Thyroid gland (tissue), 4 donors: ENCODE measurements at regions not wholly inside any gene's neighbourhood (a gene's known extent, or its start where the extent isn't known, plus 50 kb on each side); places are given as distances from the start of the nearest gene placed in this dataset.
"Not testable (repeated sequence)": the region's sequence is repeated elsewhere in the genome, so short reads cannot be mapped to it uniquely, and the experiment has no call there.

Source experiments
- DNase-seq, 2 donors: peaks; one replicate each; pipeline ENCODE4 v3.0.0-alpha.2; 2019
- H3K27ac ChIP-seq, 3 donors: fragments of 200-600 bp; sonication (generic); 1 replicate in 2 of 3; 2 replicates in 1 of 3; pipeline ENCODE4 v1.5.1; 2016 to 2019; ENCODE audit warnings: mild to moderate bottlenecking in 1 of 3, moderate library complexity in 1 of 3
- H3K27me3 ChIP-seq: fragments of 200-600 bp; sonication (generic); one replicate; pipeline ENCODE4 v1.5.1; 2019
- H3K36me3 ChIP-seq, 2 donors: fragments of 200-600 bp; sonication (generic); one replicate each; pipeline ENCODE4 v1.5.1; 2016 to 2019
- H3K4me1 ChIP-seq, 2 donors: fragments of 200-600 bp; sonication (generic); one replicate each; pipeline ENCODE4 v1.5.1; 2017 to 2019
- H3K4me3 ChIP-seq, 3 donors: fragments of 200-600 bp; sonication (generic); replicated peaks in 1 of 3; 1 replicate in 2 of 3; 2 replicates in 1 of 3; pipeline ENCODE4 v1.5.1; 2016; ENCODE audit warnings: mild to moderate bottlenecking in 1 of 3
- H3K9me3 ChIP-seq: fragments of 200-600 bp; sonication (generic); one replicate; pipeline ENCODE4 v1.5.1; 2017
- CTCF ChIP-seq, 6 experiments: fragments of 200-600 bp in 3 of 6; fragments of 450-650 bp in 3 of 6; sonication (generic) in 3 of 6; IDR thresholded peaks; one replicate each; pipeline ENCODE4 v1.5.1; 2016 to 2019; ENCODE audit warnings: antibody characterized with exemption in 6 of 6, mild to moderate bottlenecking in 2 of 6, inconsistent platforms in 1 of 6, moderate library complexity in 1 of 6
- POLR2A ChIP-seq, 2 donors: fragments of 450-650 bp; IDR thresholded peaks; one replicate each; pipeline ENCODE4 v1.6.1; 2017; ENCODE audit warnings: antibody characterized with exemption in 2 of 2, mild to moderate bottlenecking in 2 of 2, moderate library complexity in 1 of 2
- WGBS, 2 donors: methylation state at CpG; one replicate each; pipeline ENCODE4 v1.1.5; 2017; 5-methylcytosine and 5-hydroxymethylcytosine counted together
- intact Hi-C: fragments of 100-400 bp; cut with DNase I; formaldehyde crosslinking; loops from one replicate; pipeline ENCODE4 v1.15.1; 2023

- no peaks in the 10 kb centered on the region for H3K27me3 ChIP-seq
- DNase-seq, result no peak
- no peaks in the 10 kb centered on the region for H3K36me3 ChIP-seq
- 74 to 94% methylated on average over 3 of the region's 3 CpGs for WGBS, 2 donors
- no peaks in the 10 kb centered on the region for H3K9me3 ChIP-seq
- no peak for TF ChIP-seq POLR2A (IDR thresholded peaks at IDR 0.05)
- TF ChIP-seq CTCF (IDR thresholded peaks at IDR 0.05), result no peak
- intact Hi-C loops, result no loop called here
- H3K27ac ChIP-seq, result no peak overlapping the region
- no peaks in the 10 kb centered on the region for H3K4me1 ChIP-seq
- no peak overlapping the region for H3K4me3 ChIP-seq
These were observed 87.9 kb upstream of the MSTN start for GRCh38 chr2:190150413-190150812.

GRCh38 chr2:190149908-190150307 is 87.4 kb upstream of the MSTN start:
- Histone ChIP-seq H3K36me3 (no peaks in the 10 kb centered on the region), H3K27me3 (no peaks in the 10 kb centered on the region), H3K4me3 (no peak overlapping the region), H3K27ac (no peak overlapping the region), H3K4me1 (no peaks in the 10 kb centered on the region), H3K9me3 (no peaks in the 10 kb centered on the region)
- WGBS, 2 donors, result 62 to 74% methylated on average over 6 of the region's 6 CpGs
- TF ChIP-seq CTCF (IDR thresholded peaks at IDR 0.05) (no peak), POLR2A (IDR thresholded peaks at IDR 0.05) (no peak)
- intact Hi-C loops, result no loop called here
- no peak for DNase-seq

GRCh38 chr2:190149200-190149599 is 86.7 kb upstream of the MSTN start:
- H3K4me3 ChIP-seq, result no peak overlapping the region
- H3K9me3 ChIP-seq, result no peaks in the 10 kb centered on the region
- TF ChIP-seq CTCF (IDR thresholded peaks at IDR 0.05) (no peak), POLR2A (IDR thresholded peaks at IDR 0.05) (no peak)
- no peak overlapping the region for H3K27ac ChIP-seq
- intact Hi-C loops, result no loop called here
- no peak for DNase-seq
- no peaks in the 10 kb centered on the region for H3K4me1 ChIP-seq
- 93% methylated on average over 4 of the region's 4 CpGs for WGBS, 2 donors
- no peaks in the 10 kb centered on the region for H3K27me3 ChIP-seq
- H3K36me3 ChIP-seq, result no peaks in the 10 kb centered on the region

- H3K9me3 ChIP-seq, H3K36me3 ChIP-seq, H3K4me1 ChIP-seq, DNase-seq, H3K27me3 ChIP-seq, intact Hi-C loops, H3K27ac ChIP-seq, H3K4me3 ChIP-seq: not testable (repeated sequence)
- WGBS, 2 donors, result 93 to 95% methylated on average over 5 of the region's 5 CpGs
These were observed 83.6 kb upstream of the MSTN start for GRCh38 chr2:190146109-190146508.

GRCh38 chr2:190140474-190140873 is 77.9 kb upstream of the MSTN start:
- H3K27ac ChIP-seq, H3K36me3 ChIP-seq, H3K9me3 ChIP-seq, DNase-seq, H3K4me3 ChIP-seq, H3K4me1 ChIP-seq, intact Hi-C loops, H3K27me3 ChIP-seq: not testable (repeated sequence)
- WGBS, 2 donors, result 100% methylated on average over 2 of the region's 2 CpGs

GRCh38 chr2:190139371-190139770 is 76.8 kb upstream of the MSTN start:
- no peak for TF ChIP-seq CTCF (IDR thresholded peaks at IDR 0.05)
- TF ChIP-seq POLR2A (IDR thresholded peaks at IDR 0.05), result no peak
- H3K27me3 ChIP-seq, result no peaks in the 10 kb centered on the region
- intact Hi-C loops, result no loop called here
- no peaks in the 10 kb centered on the region for H3K9me3 ChIP-seq
- no peak for DNase-seq
- H3K4me1 ChIP-seq, result no peaks in the 10 kb centered on the region
- no peak overlapping the region for H3K4me3 ChIP-seq
- H3K36me3 ChIP-seq, result no peaks in the 10 kb centered on the region
- no peak overlapping the region for H3K27ac ChIP-seq
- WGBS, 2 donors, result 96 to 100% methylated on average over 1 of the region's 1 CpG
